ENCODE measurements at regions not wholly inside any gene's neighbourhood (a gene's known extent, or its start where the extent isn't known, plus 50 kb on each side); places are given as distances from the start of the nearest gene placed in this dataset.

DNA sequence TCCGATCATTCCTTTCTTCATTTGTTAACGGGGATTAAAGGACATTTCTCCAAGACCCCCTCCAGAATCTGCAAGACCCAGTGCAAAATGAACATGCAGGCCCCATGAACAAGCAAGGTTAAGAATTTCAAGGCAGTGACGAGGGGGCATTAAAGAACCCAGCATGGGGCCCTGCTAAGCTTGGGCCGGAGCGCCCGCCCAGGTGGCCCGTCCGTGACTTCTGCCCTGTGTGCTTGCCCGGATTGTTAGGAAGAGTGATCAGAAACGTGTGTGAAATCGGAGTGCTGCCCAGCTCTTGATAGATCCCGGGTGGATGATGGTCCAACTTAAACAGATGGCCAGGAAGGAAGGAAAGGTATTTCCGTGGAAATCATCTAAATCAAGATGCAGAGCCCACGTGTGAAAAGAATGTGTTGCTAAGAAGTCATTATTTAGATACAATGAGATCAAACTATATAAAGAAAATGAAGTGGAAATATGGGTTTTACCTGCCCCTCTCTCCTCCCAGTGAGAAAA, 213.6 kb downstream of the KLF6 start:
- intact Hi-C loops (cut with DNase I), result no loop called here
- ATAC-seq, result no peak
- Histone ChIP-seq H3K4me3 (no peak overlapping the region), H3K4me1 (no peaks in the 10 kb centered on the region), H3K27ac (no peak overlapping the region), H3K9me3 (no peaks in the 10 kb centered on the region), H3K27me3 (no peaks in the 10 kb centered on the region), H3K36me3 (no peaks in the 10 kb centered on the region)
- DNase-seq, result no peak
- TF ChIP-seq, protein P1, sequence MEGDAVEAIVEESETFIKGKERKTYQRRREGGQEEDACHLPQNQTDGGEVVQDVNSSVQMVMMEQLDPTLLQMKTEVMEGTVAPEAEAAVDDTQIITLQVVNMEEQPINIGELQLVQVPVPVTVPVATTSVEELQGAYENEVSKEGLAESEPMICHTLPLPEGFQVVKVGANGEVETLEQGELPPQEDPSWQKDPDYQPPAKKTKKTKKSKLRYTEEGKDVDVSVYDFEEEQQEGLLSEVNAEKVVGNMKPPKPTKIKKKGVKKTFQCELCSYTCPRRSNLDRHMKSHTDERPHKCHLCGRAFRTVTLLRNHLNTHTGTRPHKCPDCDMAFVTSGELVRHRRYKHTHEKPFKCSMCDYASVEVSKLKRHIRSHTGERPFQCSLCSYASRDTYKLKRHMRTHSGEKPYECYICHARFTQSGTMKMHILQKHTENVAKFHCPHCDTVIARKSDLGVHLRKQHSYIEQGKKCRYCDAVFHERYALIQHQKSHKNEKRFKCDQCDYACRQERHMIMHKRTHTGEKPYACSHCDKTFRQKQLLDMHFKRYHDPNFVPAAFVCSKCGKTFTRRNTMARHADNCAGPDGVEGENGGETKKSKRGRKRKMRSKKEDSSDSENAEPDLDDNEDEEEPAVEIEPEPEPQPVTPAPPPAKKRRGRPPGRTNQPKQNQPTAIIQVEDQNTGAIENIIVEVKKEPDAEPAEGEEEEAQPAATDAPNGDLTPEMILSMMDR (IDR thresholded peaks at IDR 0.05), result no peak
- no peak for TF ChIP-seq POLR2A (IDR thresholded peaks at IDR 0.05)
- 69% methylated on average over 14 of the region's 14 CpGs for WGBS (ENCODE audit: insufficient coverage, low coverage, low lambda C conversion rate, missing lambda C conversion rate)

DNA sequence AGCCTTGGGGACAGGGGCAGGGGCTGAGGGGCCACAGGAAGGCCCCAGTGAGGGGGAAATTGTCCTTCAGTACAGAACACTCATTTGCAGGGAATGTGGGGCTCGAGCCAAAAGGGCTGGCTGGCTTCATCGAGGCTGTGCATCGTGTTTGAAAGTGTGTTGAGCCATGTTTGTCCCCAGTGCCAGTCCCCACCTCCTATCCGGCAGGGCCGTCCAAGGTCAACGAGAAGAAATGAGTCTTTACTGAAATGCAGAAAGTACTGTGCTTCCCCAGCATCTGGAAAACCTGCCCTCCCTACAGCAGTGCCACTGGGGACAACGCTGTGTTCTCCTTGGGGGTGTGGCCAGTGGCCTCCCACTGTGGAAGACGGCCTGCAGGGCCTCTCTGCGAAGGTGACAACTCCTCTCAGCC, 214.1 kb downstream of the KLF6 start:
- Histone ChIP-seq H3K36me3 (no peaks in the 10 kb centered on the region), H3K4me1 (no peaks in the 10 kb centered on the region), H3K9me3 (no peaks in the 10 kb centered on the region), H3K27me3 (no peaks in the 10 kb centered on the region), H3K27ac (no peak overlapping the region), H3K4me3 (no peak overlapping the region)
- intact Hi-C loops (cut with DNase I), result no loop called here
- no peak for ATAC-seq
- DNase-seq, result no peak
- 52% methylated on average over 3 of the region's 9 CpGs for WGBS (ENCODE audit: insufficient coverage, low coverage, low lambda C conversion rate, missing lambda C conversion rate)
- no peak for TF ChIP-seq POLR2A (IDR thresholded peaks at IDR 0.05)
- TF ChIP-seq, protein P1 (IDR thresholded peaks at IDR 0.05), result no peak

DNA sequence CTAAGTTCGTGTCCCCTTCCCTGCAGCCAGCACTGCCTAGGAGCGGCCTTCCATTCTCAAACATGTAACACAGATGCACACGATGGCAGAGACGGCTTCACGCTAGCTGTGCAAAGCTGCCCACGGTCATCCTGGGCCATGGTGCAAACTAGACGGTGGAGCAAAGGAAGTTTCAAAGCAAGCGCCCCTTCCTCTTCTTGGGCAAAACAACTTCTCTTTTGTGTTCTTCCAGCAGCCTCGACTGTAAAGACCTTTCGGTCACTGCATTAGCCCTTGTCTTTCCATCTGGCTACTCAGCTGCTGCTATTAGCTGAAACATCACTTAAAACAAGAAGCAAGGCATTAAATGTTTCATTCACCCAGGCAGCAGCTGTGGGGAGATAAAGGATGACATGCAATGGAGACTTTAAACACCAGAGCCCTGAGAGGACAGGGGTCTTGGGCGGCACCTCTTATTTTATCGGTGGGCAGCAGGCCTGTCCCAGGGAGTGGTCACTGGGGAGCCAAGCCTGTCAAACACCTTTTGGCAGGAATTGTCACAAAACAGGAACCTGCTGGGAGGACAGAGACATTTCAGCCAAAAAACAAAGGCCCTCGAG, 214.8 kb downstream of the KLF6 start:
- H3K4me3 ChIP-seq, result no peak overlapping the region
- intact Hi-C loops (cut with DNase I), result no loop called here
- no peak overlapping the region for H3K27ac ChIP-seq
- H3K9me3 ChIP-seq, result no peaks in the 10 kb centered on the region
- no peaks in the 10 kb centered on the region for H3K36me3 ChIP-seq
- ATAC-seq (no peak), DNase-seq (no peak)
- TF ChIP-seq POLR2A (IDR thresholded peaks at IDR 0.05), result no peak
- TF ChIP-seq, protein P1 (IDR thresholded peaks at IDR 0.05), result no peak
- no peaks in the 10 kb centered on the region for H3K4me1 ChIP-seq
- 59% methylated on average over 9 of the region's 13 CpGs for WGBS (ENCODE audit: insufficient coverage, low coverage, low lambda C conversion rate, missing lambda C conversion rate)
- H3K27me3 ChIP-seq, result no peaks in the 10 kb centered on the region

DNA sequence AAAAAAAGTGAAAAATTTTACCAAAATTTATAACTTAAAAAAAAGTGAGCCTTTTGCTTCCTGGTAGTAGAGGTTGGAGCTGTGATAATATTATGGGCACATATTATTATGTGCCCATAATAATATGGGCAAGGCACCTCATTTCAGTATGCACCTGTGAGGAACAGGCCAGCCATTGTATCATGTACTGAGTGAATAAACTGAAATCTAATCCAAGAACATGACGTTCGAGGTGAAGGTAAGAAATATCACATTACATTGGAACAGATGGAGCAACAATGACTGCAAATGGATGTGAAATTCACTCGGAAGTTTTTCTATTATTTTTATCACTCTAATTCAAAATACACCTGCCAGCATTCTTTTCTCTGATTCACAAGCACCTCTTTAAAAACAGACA, 216.0 kb downstream of the KLF6 start:
- intact Hi-C loops (cut with DNase I), result no loop called here
- no peak for TF ChIP-seq POLR2A (IDR thresholded peaks at IDR 0.05)
- TF ChIP-seq, protein P1 (IDR thresholded peaks at IDR 0.05), result no peak
- Histone ChIP-seq H3K27ac (no peak overlapping the region), H3K4me1 (no peaks in the 10 kb centered on the region), H3K4me3 (no peak overlapping the region), H3K9me3 (no peaks in the 10 kb centered on the region), H3K27me3 (no peaks in the 10 kb centered on the region), H3K36me3 (no peaks in the 10 kb centered on the region)
- 66% methylated on average over 3 of the region's 3 CpGs for WGBS (ENCODE audit: insufficient coverage, low coverage, low lambda C conversion rate, missing lambda C conversion rate)
- ATAC-seq (no peak), DNase-seq (no peak)

Measured in right lobe of liver (tissue), 6 donors.